KMS-11 (cell line): ENCODE measurements at regions not wholly inside any gene's neighbourhood (a gene's known extent, or its start where the extent isn't known, plus 50 kb on each side); places are given as distances from the start of the nearest gene placed in this dataset.

Source experiments
- H2AFZ ChIP-seq: fragments of 200-600 bp; sonication (generic); 2 replicates; pipeline ENCODE4 v1.6.1; 2016; ENCODE audit warnings: antibody characterized with exemption, mixed run types, low read depth
- H3K27ac ChIP-seq: fragments of 200-600 bp; sonication (generic); 2 replicates; pipeline ENCODE4 v1.6.1; 2016; ENCODE audit warnings: mild to moderate bottlenecking, mixed run types
- H3K27me3 ChIP-seq: fragments of 200-600 bp; sonication (generic); 2 replicates; pipeline ENCODE4 v1.6.1; 2017; ENCODE audit warnings: mild to moderate bottlenecking, low read depth, mixed run types, moderate library complexity; ENCODE audit not compliant: insufficient read depth
- H3K36me3 ChIP-seq: fragments of 200-600 bp; sonication (generic); 2 replicates; pipeline ENCODE4 v1.6.1; 2017; ENCODE audit warnings: mild to moderate bottlenecking, mixed run types; ENCODE audit not compliant: insufficient read depth
- H3K4me1 ChIP-seq: fragments of 200-600 bp; sonication (generic); 2 replicates; pipeline ENCODE4 v1.6.1; 2016; ENCODE audit warnings: mild to moderate bottlenecking, low read depth, mixed run types; ENCODE audit not compliant: poor library complexity, severe bottlenecking
- H3K4me2 ChIP-seq: fragments of 200-600 bp; sonication (generic); 2 replicates; pipeline ENCODE4 v1.7.0; 2016; ENCODE audit warnings: mild to moderate bottlenecking, mixed run types
- H3K4me3 ChIP-seq: fragments of 200-600 bp; sonication (generic); IDR thresholded peaks from 2 replicates; pipeline ENCODE4 v1.6.1; 2017; ENCODE audit warnings: low read depth, low read length, mixed read lengths; ENCODE audit not compliant: insufficient read depth
- H3K79me2 ChIP-seq: fragments of 200-600 bp; sonication (generic); 2 replicates; pipeline ENCODE4 v1.6.1; 2016; ENCODE audit warnings: low read depth, mixed run types; ENCODE audit not compliant: insufficient read depth
- H3K9ac ChIP-seq: fragments of 200-600 bp; sonication (generic); 2 replicates; pipeline ENCODE4 v1.6.1; 2016; ENCODE audit warnings: mild to moderate bottlenecking, mixed run types
- H4K20me1 ChIP-seq: fragments of 200-600 bp; sonication (generic); 2 replicates; pipeline ENCODE4 v1.6.1; 2016; ENCODE audit warnings: mild to moderate bottlenecking, mixed run types; ENCODE audit not compliant: insufficient read depth
- TF ChIP-seq, protein P1 (sequence below): fragments of 200-600 bp; sonication (generic); conservative IDR thresholded peaks from 2 replicates; pipeline ENCODE4 v1.6.1; 2017; ENCODE audit warnings: low read depth, mild to moderate bottlenecking, antibody characterized with exemption, low read length, moderate library complexity, mixed read lengths

DNA sequence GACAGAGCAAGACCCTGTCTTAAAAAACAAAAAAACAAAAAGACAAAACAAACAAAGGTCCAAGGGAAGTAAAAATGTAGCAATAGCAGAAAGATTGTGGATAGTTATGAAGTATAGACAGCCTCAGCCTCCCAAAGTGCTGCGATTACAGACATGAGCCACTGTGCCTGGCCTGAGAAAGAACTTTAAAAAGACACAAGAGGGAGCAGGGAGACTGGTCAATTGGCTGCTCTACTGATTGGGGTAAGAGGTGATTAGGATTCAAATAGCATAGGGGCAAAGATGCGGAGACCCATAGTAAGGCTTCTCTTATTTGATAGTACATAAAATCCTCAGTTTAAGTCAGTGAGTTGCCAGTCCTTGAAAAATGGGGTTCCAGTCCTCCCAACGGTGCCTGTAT lies 518.2 kb upstream of the GOT2 start:
- Histone ChIP-seq H3K9ac (no peak overlapping the region), H3K4me3 (no peak overlapping the region), H3K36me3 (no peaks in the 10 kb centered on the region), H2AFZ (no peak overlapping the region), H3K4me2 (no peak overlapping the region), H4K20me1 (no peaks in the 10 kb centered on the region), H3K27me3 (no peaks in the 10 kb centered on the region), H3K4me1 (no peaks in the 10 kb centered on the region), H3K27ac (no peak overlapping the region), H3K79me2 (no peaks in the 10 kb centered on the region)
- TF ChIP-seq, protein P1, sequence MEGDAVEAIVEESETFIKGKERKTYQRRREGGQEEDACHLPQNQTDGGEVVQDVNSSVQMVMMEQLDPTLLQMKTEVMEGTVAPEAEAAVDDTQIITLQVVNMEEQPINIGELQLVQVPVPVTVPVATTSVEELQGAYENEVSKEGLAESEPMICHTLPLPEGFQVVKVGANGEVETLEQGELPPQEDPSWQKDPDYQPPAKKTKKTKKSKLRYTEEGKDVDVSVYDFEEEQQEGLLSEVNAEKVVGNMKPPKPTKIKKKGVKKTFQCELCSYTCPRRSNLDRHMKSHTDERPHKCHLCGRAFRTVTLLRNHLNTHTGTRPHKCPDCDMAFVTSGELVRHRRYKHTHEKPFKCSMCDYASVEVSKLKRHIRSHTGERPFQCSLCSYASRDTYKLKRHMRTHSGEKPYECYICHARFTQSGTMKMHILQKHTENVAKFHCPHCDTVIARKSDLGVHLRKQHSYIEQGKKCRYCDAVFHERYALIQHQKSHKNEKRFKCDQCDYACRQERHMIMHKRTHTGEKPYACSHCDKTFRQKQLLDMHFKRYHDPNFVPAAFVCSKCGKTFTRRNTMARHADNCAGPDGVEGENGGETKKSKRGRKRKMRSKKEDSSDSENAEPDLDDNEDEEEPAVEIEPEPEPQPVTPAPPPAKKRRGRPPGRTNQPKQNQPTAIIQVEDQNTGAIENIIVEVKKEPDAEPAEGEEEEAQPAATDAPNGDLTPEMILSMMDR = no peak

- Histone ChIP-seq H3K4me2 (no peak overlapping the region), H3K9ac (no peak overlapping the region), H3K4me3 (no peak overlapping the region)
These were observed 514.9 kb upstream of the GOT2 start for GRCh38 chr16:59249011-59249410.

DNA sequence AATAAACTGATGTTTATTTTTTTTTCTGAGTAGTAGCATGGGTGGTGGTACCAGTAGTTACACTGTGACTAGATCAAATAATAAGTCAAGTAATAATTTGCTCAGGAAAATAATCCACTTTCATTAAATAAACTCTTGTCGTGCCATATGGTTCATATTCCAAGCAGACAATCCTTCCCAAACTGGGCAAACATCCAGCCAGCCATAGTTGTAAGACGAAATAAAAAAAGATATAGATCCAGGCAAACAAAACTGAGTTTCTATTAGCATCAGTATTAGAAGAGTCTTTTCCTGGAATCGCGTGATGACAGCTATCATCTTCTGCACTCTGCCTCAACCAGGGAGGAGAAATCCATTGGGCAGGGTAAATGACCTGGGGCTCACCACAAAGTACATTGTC lies 508.4 kb upstream of the GOT2 start:
- Histone ChIP-seq H3K4me2 (no peak overlapping the region), H3K36me3 (no peaks in the 10 kb centered on the region), H3K4me3 (no peak overlapping the region), H2AFZ (no peak overlapping the region), H3K9ac (no peak overlapping the region), H4K20me1 (no peaks in the 10 kb centered on the region), H3K4me1 (no peaks in the 10 kb centered on the region), H3K27me3 (no peaks in the 10 kb centered on the region), H3K27ac (no peak overlapping the region), H3K79me2 (no peaks in the 10 kb centered on the region)
- TF ChIP-seq, protein P1 = no peak

More at GRCh38 chr16:59249011-59249410, 514.9 kb upstream of the GOT2 start:
- TF ChIP-seq, protein P1 = no peak
- Histone ChIP-seq H3K4me1 (no peaks in the 10 kb centered on the region), H3K79me2 (no peaks in the 10 kb centered on the region), H2AFZ (no peak overlapping the region), H3K36me3 (no peaks in the 10 kb centered on the region), H4K20me1 (no peaks in the 10 kb centered on the region), H3K27ac (no peak overlapping the region), H3K27me3 (no peaks in the 10 kb centered on the region)

GRCh38 chr16:59238246-59238645 lies 504.1 kb upstream of the GOT2 start:
- TF ChIP-seq, protein P1 = no peak
- Histone ChIP-seq H3K27ac (no peak overlapping the region), H3K4me1 (no peaks in the 10 kb centered on the region), H3K9ac (no peak overlapping the region), H4K20me1 (no peaks in the 10 kb centered on the region), H3K79me2 (no peaks in the 10 kb centered on the region), H3K36me3 (no peaks in the 10 kb centered on the region), H3K4me2 (no peak overlapping the region), H3K27me3 (no peaks in the 10 kb centered on the region), H3K4me3 (no peak overlapping the region), H2AFZ (no peak overlapping the region)
